HG03103 (cell line): ENCODE measurements at regions not wholly inside any gene's neighbourhood (a gene's known extent, or its start where the extent isn't known, plus 50 kb on each side); places are given as distances from the start of the nearest gene placed in this dataset.
"Not testable (repeated sequence)": the region's sequence is repeated elsewhere in the genome, so short reads cannot be mapped to it uniquely, and the experiment has no call there.

ENCODE experiments used
- ATAC-seq: cut with Tn5 transposase; IDR thresholded peaks from one replicate; pipeline ENCODE4 v1.9.1; 2021; ENCODE audit warnings: low read depth; ENCODE audit not compliant: unreplicated experiment

DNA sequence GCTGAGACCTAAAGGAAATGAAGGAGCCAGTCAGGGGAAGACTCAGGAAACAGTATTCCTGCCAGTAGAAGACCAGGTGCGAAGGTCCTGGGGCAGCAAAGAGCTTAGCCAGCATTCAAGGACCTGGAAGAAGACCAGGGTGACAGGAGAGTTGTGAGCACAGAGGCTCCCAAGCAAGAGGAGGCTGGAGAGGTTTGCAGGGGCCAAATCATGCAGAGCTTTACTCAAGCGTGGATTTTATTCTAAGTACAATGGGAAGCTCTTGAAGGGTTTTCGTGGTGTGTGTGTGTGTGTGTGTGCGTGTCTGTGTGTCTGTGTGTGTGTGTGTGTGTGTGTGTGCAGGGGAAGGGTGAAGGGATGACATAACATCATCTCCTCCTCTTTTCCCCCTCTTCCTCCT is 200.7 kb upstream of the IRF2BP2 start:
- not testable (repeated sequence) for ATAC-seq

GRCh38 chr1:234809854-234810245 is 199.9 kb upstream of the IRF2BP2 start:
- ATAC-seq = not testable (repeated sequence)

DNA sequence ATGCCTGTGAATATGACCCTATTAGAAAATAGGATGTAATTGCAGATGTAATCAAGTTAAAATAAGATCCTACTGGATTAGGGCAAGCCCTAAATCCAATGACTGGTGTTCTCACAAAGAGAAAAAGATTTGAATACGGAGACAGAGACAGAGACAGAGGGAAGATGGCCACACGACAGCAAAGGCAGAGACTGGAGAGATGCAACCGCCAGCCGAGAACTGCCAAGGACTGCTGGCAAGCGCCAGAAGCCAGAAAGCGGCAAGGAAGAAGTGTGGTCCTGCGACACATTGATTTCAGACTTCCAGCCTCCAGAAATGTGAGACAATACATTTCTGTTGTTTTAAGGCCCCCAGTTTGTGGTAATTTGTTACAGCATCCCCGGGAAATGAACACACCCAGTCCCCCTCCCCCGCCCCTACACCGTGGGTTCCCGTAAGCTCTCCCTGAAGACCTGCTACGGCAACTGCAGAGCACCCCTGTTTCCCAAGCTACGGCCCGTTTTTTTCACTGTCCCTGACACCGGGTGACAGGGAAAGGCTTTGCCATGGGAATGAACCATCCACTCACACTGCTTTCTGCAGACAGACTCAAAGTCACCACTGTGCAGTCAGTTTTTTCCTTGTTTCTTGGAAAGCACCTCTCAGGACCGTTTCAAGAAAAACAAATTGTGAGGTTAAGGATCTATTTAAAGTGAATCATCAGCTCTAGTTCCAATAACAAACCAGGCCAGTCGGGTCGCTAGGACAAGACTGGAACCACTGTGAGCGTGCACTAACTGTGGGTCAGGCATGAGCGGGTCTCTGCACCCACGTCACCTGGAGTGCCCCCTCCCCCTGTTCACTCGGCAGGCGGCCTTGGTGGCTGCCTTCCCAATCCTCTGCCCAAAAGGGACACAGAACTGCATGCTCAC is 199.2 kb upstream of the IRF2BP2 start:
- not testable (repeated sequence) for ATAC-seq

DNA sequence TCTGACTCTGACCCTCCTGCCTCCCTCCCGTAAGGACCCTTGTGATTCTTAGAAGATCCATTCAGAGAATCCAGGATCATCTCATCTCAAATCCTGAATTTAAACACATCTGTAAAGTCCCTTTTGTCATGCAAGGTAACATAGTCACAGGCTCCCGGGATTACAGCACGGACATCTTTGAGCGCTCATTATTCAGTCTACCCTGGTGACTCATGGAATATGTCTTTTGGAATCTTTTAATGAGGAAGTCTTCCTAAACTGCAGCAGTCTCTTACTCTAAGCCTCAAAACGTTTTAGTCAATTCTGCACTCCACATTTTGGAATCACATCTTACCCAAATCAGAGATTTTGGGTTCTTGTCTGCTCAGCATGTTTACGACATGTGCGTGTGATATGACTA is 198.5 kb upstream of the IRF2BP2 start:
- ATAC-seq = not testable (repeated sequence)

- not testable (repeated sequence) for ATAC-seq
Observed at GRCh38 chr1:234807705-234808104, 197.7 kb upstream of the IRF2BP2 start.

DNA sequence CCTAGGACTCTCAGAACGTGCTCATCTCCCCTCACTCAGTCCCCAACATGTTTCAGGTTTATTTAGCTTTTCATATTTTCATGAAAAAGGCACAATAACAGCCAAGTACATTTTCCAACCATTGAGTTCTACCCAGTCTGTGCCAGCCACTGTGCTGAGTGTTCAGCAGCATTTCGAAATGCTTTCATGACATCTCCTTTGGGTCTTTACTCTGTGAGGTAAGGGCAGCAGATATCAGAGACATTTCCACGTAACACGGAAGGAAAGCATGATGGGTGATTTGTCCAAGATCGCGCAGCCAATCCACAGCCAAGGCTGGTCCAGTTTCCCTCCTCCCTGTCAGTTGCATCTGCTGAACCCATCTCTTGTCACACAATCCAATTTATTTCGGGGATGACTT is 192.6 kb upstream of the IRF2BP2 start:
- ATAC-seq = not testable (repeated sequence)

DNA sequence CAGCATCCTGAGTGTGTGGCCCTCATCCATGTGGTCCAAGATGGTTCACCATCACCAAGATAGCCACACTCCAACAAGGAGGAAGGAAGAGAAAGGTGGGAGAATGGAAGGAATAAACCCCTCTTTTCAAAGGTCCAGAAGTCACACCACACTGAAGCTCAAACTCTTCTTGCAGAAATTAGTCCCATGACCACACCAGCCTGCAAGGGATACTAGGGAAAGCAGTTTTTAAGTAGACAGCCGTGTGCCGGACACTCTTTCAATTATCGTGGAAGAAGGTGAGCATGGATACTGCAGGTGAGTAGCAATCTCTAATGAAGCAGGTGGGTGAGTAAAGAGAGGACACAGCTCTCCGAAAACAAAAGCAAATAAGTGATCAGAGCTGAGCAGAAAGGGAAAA is 191.7 kb upstream of the IRF2BP2 start:
- not testable (repeated sequence) for ATAC-seq

- ATAC-seq = not testable (repeated sequence)
Observed at GRCh38 chr1:234801147-234801546, 191.2 kb upstream of the IRF2BP2 start.

GRCh38 chr1:234800563-234800962 is 190.6 kb upstream of the IRF2BP2 start:
- not testable (repeated sequence) for ATAC-seq

DNA sequence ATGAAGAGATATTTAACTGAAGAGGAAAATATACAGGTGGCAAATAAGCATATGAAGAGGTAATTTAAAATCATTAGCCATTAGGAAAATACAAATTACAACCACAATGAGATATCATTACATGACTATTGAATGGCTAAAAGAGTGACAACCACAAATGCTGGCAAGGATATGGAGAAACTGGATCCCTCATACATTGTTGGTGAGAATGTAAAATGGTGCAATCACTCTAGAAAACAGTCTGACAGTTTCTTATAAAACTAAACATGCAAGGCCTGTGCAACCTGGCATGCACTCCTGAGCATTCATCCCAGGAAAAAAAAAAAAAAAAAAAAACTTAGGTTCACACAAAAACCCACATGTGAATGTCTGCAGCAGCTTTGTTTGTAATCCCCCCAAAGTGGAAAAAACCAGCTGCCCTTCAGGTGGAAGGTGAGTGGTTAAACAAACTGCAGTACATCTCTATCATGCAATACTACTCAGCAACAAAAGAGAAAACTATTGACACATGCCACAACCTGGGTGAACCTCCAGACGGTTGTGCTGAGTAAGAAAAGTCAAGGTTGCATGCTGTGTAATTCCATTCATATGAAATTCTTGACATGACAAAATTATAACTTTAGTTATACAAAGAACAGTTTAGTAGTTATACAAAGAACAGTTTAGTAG is 189.2 kb upstream of the IRF2BP2 start:
- not testable (repeated sequence) for ATAC-seq

DNA sequence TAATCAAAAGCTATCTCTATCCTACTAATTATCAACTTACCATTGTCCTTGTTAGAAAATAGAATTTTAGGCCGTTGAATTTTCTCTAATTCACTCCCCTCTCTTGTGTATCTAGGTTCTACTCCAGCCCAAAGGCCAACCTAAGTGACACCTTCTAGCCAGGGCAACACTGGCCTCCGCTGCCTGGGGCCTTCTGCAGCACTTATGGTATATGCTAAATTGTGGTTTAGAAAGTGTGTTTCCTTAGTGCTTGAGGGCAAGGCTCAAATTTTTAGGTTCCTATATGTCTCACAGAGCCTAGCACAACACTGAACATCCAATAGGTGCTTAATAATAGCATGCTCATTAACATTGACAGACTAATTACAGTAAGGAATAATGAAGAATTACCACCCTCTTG is 187.2 kb upstream of the IRF2BP2 start:
- not testable (repeated sequence) for ATAC-seq

DNA sequence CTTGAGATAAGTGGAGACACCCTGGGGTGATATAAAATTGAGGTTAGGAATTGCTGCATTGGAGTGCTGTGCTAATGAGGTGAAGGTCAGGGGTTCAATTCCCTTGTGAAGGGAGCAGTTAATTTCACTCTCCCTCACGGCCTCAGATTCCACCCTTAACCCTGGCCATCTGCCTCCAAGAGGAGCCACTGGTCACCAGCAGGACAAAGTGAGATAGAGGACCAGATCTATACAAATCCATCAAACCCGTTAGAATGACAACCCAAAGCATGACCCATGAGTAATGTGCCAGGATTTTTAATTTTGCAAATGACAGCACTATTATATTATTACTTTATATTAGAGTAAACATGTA is 186.4 kb upstream of the IRF2BP2 start:
- ATAC-seq = not testable (repeated sequence)

DNA sequence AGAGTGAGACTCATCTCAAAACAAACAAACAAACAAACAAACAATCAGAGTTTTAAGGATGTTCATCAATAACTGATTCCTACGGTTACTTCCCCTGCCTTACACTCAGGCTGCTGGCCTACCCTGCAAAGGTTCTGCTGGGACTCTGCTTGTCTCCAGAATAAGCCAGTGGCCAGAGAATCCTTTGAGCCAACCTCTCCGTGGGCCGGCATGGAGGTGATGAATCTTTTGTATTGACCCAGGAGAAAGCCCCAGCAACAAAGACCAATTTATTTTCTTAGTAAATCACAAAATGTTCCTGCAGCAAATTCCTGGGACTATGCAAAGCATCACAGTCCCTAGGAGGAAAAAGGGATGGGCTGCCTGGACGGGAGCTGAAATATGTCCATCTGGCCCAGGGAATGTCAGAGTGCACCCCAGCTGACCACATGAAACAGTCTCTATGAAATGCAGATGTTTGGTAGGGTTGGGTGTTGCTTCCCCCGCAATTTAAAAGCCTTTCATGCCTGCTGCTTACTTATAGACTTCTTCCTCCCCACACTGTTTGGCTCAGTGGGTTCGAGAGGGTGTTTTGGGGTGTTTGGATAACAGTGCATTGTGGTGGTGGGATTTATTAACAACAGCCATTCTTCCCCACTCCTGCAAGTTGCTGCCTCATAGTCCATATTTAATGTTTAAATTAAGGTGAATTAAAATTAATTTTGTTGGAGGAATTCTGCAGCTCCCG is 185.9 kb upstream of the IRF2BP2 start:
- not testable (repeated sequence) for ATAC-seq

- not testable (repeated sequence) for ATAC-seq
Observed at GRCh38 chr1:234795007-234795406, 185.0 kb upstream of the IRF2BP2 start.

DNA sequence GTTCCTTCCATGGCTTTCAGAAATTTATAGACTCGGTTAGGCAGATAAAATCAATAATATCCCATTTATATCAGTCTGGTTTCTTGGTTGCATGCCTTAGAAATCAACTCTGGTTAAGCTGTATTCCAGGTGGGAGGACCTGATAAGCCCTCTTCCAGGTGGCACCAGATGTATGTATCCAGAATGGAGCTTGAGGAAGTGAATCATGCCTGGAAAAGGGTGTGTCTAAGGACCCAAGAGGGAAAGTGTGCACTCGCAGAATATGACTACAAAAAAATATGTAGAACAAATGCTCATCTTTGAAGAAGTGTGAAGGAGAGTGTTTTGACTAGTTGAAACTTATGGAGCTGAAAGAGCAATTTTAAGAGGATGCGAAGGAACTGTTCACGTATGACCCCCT is 184.5 kb upstream of the IRF2BP2 start:
- ATAC-seq = not testable (repeated sequence)

GRCh38 chr1:234793924-234794323 is 183.9 kb upstream of the IRF2BP2 start:
- ATAC-seq = not testable (repeated sequence)

DNA sequence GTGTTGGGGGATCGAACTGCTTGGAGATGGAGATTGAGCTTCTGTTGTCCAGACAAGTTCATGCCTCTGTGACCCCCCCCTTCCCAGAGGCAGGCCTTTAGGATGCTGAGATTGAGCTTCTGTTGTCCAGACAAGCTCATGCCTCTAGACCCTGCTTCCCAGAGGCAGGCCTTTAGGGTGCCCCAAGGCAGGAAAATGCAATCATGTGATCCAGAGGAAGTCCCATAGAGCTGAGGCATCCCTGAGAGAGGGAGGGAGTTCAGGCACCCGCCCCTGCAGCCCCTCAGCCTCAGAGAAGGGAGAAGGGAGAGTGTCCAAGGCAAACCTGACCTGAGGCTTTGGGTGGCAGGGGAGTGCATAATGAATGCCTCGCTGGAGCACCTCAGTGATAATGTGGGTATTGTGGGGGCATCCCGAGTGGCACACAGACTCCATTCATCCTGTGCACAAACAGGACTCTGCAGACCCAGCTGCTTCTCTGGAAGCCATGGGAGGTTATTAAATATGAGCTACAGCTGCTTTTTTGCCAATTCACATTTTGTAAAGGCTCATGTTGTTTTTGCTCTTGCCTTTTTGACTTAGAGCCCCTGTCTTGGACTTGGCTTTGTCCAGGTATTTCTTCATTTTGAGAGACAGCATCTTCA is 182.4 kb upstream of the IRF2BP2 start:
- not testable (repeated sequence) for ATAC-seq

GRCh38 chr1:234791615-234792014 is 181.6 kb upstream of the IRF2BP2 start:
- ATAC-seq = not testable (repeated sequence)

GRCh38 chr1:234790333-234790732 is 180.4 kb upstream of the IRF2BP2 start:
- not testable (repeated sequence) for ATAC-seq

DNA sequence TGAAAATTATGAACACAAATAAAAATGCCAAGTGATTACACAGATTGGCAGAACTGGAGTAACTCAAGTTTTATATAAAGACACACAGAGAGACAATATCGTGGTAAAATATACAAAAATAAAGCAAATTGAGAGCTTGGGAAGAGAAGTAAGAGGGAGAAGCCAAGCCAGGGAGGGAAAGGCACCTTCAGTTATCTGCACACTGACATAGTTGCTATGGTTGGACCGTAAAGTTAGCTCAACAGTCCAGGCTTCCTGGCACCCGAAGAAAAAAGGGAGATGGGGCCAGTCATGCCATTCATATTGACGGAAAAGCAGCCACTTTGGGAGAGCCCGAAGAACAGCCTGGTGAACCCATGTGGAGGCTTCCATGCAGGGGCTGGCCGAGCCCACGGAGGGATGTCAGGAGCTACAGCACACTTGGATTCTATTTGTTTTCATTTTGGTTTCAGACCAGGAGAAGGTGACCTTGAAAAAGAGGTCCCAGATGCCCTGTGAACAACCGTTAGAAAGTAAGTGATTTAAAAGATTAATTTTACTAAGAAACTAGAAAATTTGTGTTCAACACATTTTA is 177.1 kb upstream of the IRF2BP2 start:
- not testable (repeated sequence) for ATAC-seq
